CD4-positive, alpha-beta T cell treated with Interleukin-21 for 1 hour (primary cell): ENCODE measurements at regions not wholly inside any gene's neighbourhood (a gene's known extent, or its start where the extent isn't known, plus 50 kb on each side); places are given as distances from the start of the nearest gene placed in this dataset.
"Not testable (repeated sequence)": the region's sequence is repeated elsewhere in the genome, so short reads cannot be mapped to it uniquely, and the experiment has no call there.

ENCODE experiments used
- DNase-seq: peaks from one replicate; pipeline ENCODE4 v3.0.0-alpha.2; 2020

GRCh38 chr6:164097056-164097455 lies 682.5 kb downstream of the QKI start:
- DNase-seq = no peak

DNA sequence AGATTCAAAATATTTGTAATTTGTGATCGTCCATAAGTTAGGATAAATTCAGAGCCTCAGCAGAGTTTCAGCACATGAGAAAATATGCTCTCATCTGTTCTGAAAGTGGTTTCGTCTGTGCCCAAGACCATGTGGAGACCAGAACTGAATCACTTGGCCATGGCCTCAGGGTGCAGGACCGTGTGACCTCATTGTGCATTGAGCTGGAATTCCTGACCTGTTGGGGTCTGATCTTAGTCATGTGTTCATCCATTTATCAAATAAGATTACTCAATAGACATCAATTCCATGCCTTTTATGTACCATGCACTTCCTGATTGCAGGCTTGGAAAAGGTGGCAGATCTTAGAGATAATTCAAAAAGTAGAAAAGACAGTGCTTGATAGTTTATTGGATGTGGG lies 680.5 kb downstream of the QKI start:
- no peak for DNase-seq

GRCh38 chr6:164087870-164088269 lies 673.4 kb downstream of the QKI start:
- DNase-seq = no peak

DNA sequence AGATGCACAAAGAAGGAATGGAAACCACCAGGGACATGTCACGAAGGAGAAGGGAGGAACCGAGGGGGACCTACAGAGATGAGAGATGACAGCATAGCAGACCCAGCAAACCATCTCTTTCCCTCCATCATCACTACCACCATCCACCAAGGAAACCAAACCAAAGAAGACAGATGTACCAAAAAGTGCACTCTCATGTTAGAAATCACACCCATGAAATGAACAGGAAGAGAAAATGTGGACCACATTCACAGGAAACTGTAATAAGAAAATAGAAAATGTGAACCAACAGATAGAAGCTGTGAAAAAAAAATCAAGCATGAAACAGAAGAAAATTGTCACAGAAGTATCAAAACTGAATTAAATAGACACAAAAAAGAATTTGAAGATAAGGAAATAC lies 672.7 kb downstream of the QKI start:
- no peak for DNase-seq

DNA sequence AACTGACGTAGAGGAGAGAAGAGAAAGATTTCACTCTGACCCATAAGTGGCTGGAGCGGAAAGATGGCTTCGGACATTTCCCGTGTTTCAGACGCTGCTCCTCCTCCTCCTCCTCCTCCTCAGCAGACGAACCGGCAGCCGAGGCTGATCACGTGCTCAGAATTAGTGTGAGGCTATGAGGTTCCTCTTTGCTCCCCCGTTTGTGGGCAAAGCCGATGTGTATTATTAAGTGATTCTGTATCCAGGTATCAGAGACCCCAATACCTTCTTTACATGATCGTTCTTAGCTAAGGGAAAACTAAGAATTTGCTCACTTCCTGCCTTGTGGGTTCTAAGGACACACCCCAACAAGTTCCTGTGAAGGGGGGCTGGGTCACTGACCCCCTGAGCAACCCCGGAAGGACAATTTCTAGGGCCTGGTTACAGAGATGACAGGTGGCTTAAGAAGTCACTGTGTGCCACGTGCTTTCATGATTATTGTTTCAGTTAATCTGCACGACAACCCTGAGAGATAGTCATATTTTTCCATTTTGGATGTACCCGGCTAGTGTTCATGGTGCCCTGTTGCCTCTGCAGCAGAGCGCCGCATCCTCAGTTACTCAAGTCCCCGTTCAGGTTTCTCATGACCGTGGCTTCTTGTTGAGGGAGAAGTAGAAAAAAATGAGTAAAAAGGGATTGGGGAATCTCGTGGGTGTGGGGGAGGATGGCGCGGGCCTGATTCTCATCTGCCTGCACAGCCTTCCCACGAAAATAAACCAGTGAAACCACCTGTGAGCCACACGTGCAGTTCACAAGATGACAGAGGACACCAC lies 671.8 kb downstream of the QKI start:
- no peak for DNase-seq

- DNase-seq = no peak
Observed at GRCh38 chr6:164085091-164086075, 670.9 kb downstream of the QKI start.

DNA sequence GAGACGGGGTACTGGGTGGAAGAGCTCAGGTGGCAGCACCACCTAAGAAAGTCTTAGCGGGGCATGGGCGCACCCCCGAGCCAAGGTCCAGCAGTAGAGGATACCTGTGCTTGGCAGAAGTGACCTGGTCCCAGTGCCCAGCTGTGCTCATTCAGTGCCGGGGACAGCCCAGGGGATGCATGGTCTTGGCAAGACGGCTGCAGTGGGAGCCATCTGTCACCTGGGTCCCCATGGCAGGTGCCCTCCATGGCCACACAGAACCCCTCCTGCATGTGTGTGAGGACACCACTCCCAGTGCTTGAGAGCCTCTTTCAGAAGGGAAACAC lies 664.7 kb downstream of the QKI start:
- no peak for DNase-seq

GRCh38 chr6:164078532-164079274 lies 664.2 kb downstream of the QKI start:
- DNase-seq = no peak

GRCh38 chr6:164076818-164077532 lies 662.5 kb downstream of the QKI start:
- not testable (repeated sequence) for DNase-seq

DNA sequence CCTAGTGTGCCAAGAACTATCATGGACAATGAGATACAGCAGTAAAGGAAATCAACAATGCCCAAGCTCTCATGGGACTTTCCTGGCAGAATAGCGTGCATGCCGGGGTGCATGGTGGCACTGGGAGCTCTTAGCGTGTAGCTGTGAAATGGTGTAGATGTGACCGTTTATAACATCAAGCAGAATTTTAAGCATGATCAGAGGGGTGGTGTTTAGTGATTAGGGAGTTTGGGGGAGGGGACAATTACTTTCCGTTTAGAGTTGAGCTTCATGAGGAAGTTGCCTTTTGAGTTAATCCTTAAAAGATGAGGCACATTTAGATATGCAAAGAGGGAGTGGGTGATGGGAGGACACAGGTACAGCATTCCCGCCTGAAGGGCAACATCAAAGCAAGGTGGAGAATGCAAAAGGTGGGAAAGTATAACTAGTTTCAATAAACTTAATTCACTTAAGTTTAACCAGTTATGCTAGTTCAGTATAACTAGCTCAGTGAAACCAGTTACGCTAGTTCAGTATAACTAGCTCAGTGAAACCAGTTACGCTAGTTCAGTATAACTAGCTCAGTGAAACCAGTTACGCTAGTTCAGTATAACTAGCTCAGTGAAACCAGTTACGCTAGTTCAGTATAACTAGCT lies 661.6 kb downstream of the QKI start:
- no peak for DNase-seq

GRCh38 chr6:164072240-164072666 lies 657.7 kb downstream of the QKI start:
- no peak for DNase-seq

- DNase-seq = no peak
Observed at GRCh38 chr6:164069350-164069990, 655.0 kb downstream of the QKI start.

DNA sequence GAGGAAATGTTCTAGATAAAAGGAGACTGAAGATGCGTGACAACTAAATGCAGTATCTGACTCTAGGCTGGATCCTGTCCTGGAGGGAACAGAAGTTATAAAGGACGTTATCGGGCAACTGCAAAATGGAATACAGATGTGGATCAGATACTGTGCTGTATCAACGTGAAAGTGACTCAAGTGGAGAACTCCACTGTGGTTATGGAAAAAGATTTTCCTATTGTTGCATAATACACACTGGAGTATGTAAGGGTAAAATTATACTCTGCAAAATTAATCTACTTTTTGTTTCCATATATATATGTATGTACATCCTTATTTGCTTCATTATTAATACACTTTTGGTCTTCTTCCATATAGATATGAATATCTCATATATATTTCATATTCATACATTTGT lies 654.0 kb downstream of the QKI start:
- no peak for DNase-seq

GRCh38 chr6:164066766-164067165 lies 652.2 kb downstream of the QKI start:
- no peak for DNase-seq

- DNase-seq = no peak
Observed at GRCh38 chr6:164066335-164066734, 651.8 kb downstream of the QKI start.

DNA sequence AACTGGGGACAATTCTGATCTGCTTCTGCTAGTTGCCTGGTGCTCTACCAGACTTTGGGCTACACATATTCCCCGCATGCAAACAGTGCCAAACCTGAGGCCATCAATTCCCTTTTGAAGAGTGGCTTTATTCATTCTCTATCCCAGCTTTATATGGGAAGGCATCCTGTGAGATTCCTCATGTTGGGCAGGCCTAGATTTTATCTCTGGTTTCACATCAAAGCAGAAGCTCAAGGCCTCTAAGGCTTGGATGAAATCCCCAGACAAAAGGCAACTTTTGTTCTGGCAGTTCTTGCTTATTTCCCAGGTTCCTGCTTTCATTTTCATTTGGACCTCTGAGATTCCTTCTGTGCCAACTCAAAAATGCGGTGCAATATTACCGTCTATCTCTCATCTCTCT lies 648.8 kb downstream of the QKI start:
- no peak for DNase-seq

GRCh38 chr6:164062872-164063271 lies 648.4 kb downstream of the QKI start:
- DNase-seq = no peak

- DNase-seq = no peak
Observed at GRCh38 chr6:164057876-164058275, 643.4 kb downstream of the QKI start.

DNA sequence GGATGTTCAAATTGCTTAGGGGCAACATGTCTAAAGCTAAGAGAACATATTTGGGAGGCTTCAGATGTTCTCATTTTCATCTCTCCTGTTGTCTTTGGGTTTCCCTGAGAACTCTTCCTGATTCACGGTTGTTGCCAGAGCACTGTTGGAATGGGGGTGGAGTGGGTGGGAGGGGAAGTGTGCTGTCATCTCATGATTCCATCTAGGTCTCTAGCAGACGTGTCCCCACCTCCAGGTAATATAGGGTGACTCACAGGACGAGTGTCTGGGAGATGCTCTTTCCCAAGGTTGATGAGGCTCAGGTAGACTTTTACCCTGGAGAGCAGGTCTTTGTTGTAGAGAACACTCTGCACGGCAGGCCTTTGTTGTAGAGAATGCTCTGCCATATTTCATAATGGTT lies 636.9 kb downstream of the QKI start:
- DNase-seq = no peak

DNA sequence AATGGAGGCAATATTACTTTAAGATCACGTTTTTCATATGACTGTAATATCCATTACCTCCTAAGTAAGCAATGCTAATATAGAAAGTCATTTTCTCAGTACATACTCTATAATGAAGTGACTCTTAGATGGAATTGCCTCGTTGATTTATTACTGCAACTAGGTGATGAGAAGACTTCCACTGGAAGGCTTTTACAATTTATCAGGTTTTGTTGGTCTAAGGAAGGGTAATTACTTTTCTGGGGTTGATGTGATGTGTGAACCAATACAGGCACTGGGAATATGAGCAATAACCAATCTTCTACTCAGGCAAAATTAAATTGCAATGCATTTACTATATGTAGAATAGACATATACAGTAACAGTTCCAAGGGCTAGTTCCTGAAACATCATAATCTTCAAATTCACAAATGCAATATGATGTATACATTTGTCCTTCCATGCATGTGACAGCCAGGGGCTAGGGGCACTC lies 635.0 kb downstream of the QKI start:
- DNase-seq = no peak

DNA sequence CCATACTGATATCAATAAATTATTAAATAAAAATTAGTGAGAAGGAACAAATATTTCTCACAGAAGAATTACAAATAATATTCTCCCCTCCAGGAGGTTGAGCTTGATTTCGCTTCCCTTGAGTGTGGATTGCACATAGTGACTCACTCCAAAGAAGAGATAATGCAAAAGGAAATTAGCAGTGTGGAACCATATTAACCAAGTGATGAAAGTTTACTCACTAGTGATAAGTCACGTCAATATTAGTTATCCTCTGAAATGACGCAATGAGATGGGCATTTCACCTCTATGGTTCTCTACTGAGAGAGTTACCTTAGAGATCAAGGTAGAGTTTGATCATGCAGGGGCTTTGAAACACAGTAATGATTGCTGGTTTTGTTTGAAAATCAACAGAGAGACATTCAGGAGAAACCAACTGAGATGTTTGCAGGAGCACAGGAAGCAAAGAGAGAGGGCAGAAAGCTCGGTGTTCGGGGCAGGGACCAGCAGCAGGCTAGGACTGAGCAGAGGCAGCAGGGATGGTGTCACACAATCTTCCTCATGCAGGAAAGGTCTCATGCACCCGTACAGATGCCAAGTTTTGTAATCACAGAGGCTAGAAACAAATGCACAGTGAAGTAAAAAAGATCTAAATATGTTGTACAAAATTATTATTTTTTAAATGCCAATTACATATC lies 634.5 kb downstream of the QKI start:
- DNase-seq = no peak
